SK-N-SH (cell line): ENCODE measurements at regions not wholly inside any gene's neighbourhood (a gene's known extent, or its start where the extent isn't known, plus 50 kb on each side); places are given as distances from the start of the nearest gene placed in this dataset.

Experiments
- CTCF ChIA-PET: fragments of 300-600, 350-600 bp; formaldehyde crosslinking; extraction: SDS; loops from one replicate; lab custom pipeline; 2021; lab: Yijun Ruan, JAX
- POLR2A ChIA-PET: fragments of 350-600 bp; sonication (Branson Sonifier 250); formaldehyde crosslinking; extraction: SDS; loops from one replicate; lab custom pipeline; 2020; ENCODE audit warnings: antibody characterized with exemption, inconsistent platforms; lab: Yijun Ruan, JAX
- DNase-seq: peaks from one replicate; pipeline ENCODE4 v3.0.0; 2012
- H2AFZ ChIP-seq: fragments of 200-600 bp; sonication (generic); 2 replicates; pipeline ENCODE4 v1.8.1; 2016; ENCODE audit warnings: antibody characterized with exemption, mild to moderate bottlenecking, low read depth
- H3F3A ChIP-seq: fragments of 200-600 bp; sonication (generic); replicated peaks from 2 replicates; pipeline ENCODE3; 2016; ENCODE audit warnings: antibody characterized with exemption, mild to moderate bottlenecking; ENCODE audit not compliant: insufficient read depth
- H3K27ac ChIP-seq, 2 experiments: fragments of 200-500 bp in 1 of 2; fragments of 200-600 bp in 1 of 2; sonication (Bioruptor generic) in 1 of 2; sonication (generic), shearing (Covaris generic) in 1 of 2; 2 replicates each; pipeline versions ENCODE4 v1.5.1 to v1.6.1; 2014 to 2016; ENCODE audit warnings: low read depth in 2 of 2, inconsistent platforms in 1 of 2, low read length in 1 of 2, mild to moderate bottlenecking in 1 of 2, mixed read lengths in 1 of 2
- H3K27me3 ChIP-seq: fragments of 200-600 bp; sonication (generic), shearing (Covaris generic); 2 replicates; pipeline ENCODE4 v1.6.1; 2016; ENCODE audit warnings: mixed run types; ENCODE audit not compliant: insufficient read depth
- H3K36me3 ChIP-seq, 2 experiments: fragments of 200-500 bp in 1 of 2; fragments of 200-600 bp in 1 of 2; sonication (Bioruptor generic) in 1 of 2; sonication (generic) in 1 of 2; replicated peaks in 1 of 2; 2 replicates each; pipeline versions ENCODE3 to v1.5.1; 2014 to 2016; ENCODE audit warnings: low read length in 1 of 2, mild to moderate bottlenecking in 1 of 2; ENCODE audit not compliant: insufficient read depth in 2 of 2, control insufficient read depth in 1 of 2
- H3K4me1 ChIP-seq, 2 experiments: fragments of 200-500 bp in 1 of 2; fragments of 200-600 bp in 1 of 2; sonication (Bioruptor generic) in 1 of 2; sonication (generic), shearing (Covaris generic) in 1 of 2; 2 replicates each; pipeline versions ENCODE4 v1.5.1 to v1.6.1; 2014 to 2016; ENCODE audit warnings: low read depth in 1 of 2, low read length in 1 of 2, mixed run types in 1 of 2; ENCODE audit not compliant: insufficient read depth in 2 of 2, control insufficient read depth in 1 of 2
- H3K4me2 ChIP-seq: fragments of 200-600 bp; sonication (generic), shearing (Covaris generic); 2 replicates; pipeline ENCODE4 v1.6.1; 2017; ENCODE audit warnings: mixed run types
- H3K4me3 ChIP-seq, 2 experiments: fragments of 200-500 bp in 1 of 2; fragments of 200-600 bp in 1 of 2; sonication (Bioruptor generic) in 1 of 2; sonication (generic), shearing (Covaris generic) in 1 of 2; 2 replicates each; pipeline versions ENCODE4 v1.5.1 to v1.8.1; 2014 to 2016; ENCODE audit warnings: low read depth in 2 of 2, inconsistent platforms in 1 of 2, low read length in 1 of 2, mild to moderate bottlenecking in 1 of 2, mixed read lengths in 1 of 2, moderate library complexity in 1 of 2
- H3K79me2 ChIP-seq: fragments of 200-600 bp; sonication (generic); 2 replicates; pipeline ENCODE4 v1.8.1; 2017; ENCODE audit warnings: mild to moderate bottlenecking; ENCODE audit not compliant: insufficient read depth
- H3K9ac ChIP-seq: fragments of 200-600 bp; sonication (generic); 2 replicates; pipeline ENCODE4 v1.6.1; 2017; ENCODE audit warnings: mixed run types
- H3K9me2 ChIP-seq: fragments of 200-600 bp; sonication (generic); 2 replicates; pipeline ENCODE4 v1.6.1; 2017; ENCODE audit warnings: mixed run types
- H3K9me3 ChIP-seq: fragments of 200-600 bp; sonication (generic); 2 replicates; pipeline ENCODE4 v1.6.1; 2017; ENCODE audit warnings: mixed run types, mild to moderate bottlenecking, moderate library complexity
- H4K20me1 ChIP-seq: fragments of 200-600 bp; sonication (generic); 2 replicates; pipeline ENCODE4 v1.6.1; 2017; ENCODE audit warnings: mild to moderate bottlenecking, mixed run types; ENCODE audit not compliant: insufficient read depth
- CTCF ChIP-seq: fragments of 200-600 bp; sonication (generic); IDR thresholded peaks from 2 replicates; pipeline ENCODE4 v1.6.1; 2017; ENCODE audit warnings: antibody characterized with exemption, mild to moderate bottlenecking, moderate library complexity
- FOXJ3 ChIP-seq: sonication (generic); formaldehyde crosslinking; IDR thresholded peaks from 2 replicates; pipeline ENCODE4 v1.5.1; 2020; ENCODE audit warnings: mild to moderate bottlenecking, missing genetic modification reagents
- GABPA ChIP-seq: IDR thresholded peaks from 2 replicates; pipeline ENCODE4 v1.4.0; 2012; ENCODE audit warnings: low read depth, mild to moderate bottlenecking
- IRF3 ChIP-seq: fragments of 150-350 bp; IDR thresholded peaks from 2 replicates; pipeline ENCODE4 v1.6.1; 2016; ENCODE audit warnings: mild to moderate bottlenecking, low read depth, low read length
- JUND ChIP-seq: IDR thresholded peaks from 2 replicates; pipeline ENCODE4 v1.4.0; 2012
- MAX ChIP-seq: IDR thresholded peaks from 2 replicates; pipeline ENCODE4 v1.4.0; 2012; ENCODE audit warnings: low read depth
- RAD21 ChIP-seq: IDR thresholded peaks from 2 replicates; pipeline ENCODE4 v1.6.1; 2012; ENCODE audit warnings: mild to moderate bottlenecking, low read length
- RCOR1 ChIP-seq: fragments of 150-350 bp; IDR thresholded peaks from 2 replicates; pipeline ENCODE4 v1.6.1; 2017; ENCODE audit warnings: antibody characterized with exemption, low read length
- REST ChIP-seq: IDR thresholded peaks from 2 replicates; pipeline ENCODE4 v1.6.1; 2012; ENCODE audit warnings: mild to moderate bottlenecking, low read depth, low read length, moderate library complexity
- RFX5 ChIP-seq: IDR thresholded peaks from 2 replicates; pipeline ENCODE4 v1.6.1; 2012; ENCODE audit warnings: mild to moderate bottlenecking, improper control_type of control experiment, low read length
- SIN3A ChIP-seq: IDR thresholded peaks from 2 replicates; pipeline ENCODE4 v1.6.1; 2012; ENCODE audit warnings: low read depth, mild to moderate bottlenecking, low read length, moderate library complexity, borderline replicate concordance
- SMC3 ChIP-seq: IDR thresholded peaks from 2 replicates; pipeline ENCODE4 v1.6.1; 2012; ENCODE audit warnings: low read depth, low read length, improper control_type of control experiment
- TAF1 ChIP-seq: IDR thresholded peaks from 2 replicates; pipeline ENCODE4 v1.6.1; 2012; ENCODE audit warnings: low read depth, mild to moderate bottlenecking, low read length, moderate library complexity, borderline replicate concordance
- USF1 ChIP-seq: IDR thresholded peaks from 2 replicates; pipeline ENCODE4 v1.4.0; 2012; ENCODE audit warnings: low read depth, borderline replicate concordance
- YY1 ChIP-seq: IDR thresholded peaks from 2 replicates; pipeline ENCODE4 v1.4.0; 2012; ENCODE audit warnings: low read depth, mild to moderate bottlenecking
- ZBTB33 ChIP-seq: IDR thresholded peaks from 2 replicates; pipeline ENCODE4 v1.4.0; 2012; ENCODE audit warnings: low read depth, borderline replicate concordance
- WGBS: methylation state at CpG from one replicate; pipeline ENCODE4 v1.1.6; 2017; ENCODE audit warnings: low lambda C conversion rate; 5-methylcytosine and 5-hydroxymethylcytosine counted together

- TF ChIP-seq ZBTB33 (no peak), RFX5 (no peak)
Observed at GRCh38 chr5:2472670-2473069, 278.8 kb downstream of the IRX2 start (continued).

GRCh38 chr5:2471152-2471879 is 280.2 kb downstream of the IRX2 start:
- Histone ChIP-seq H3K9me2 (no peaks in the 10 kb centered on the region), H3K9me3 (no peaks in the 10 kb centered on the region), H3K27me3 (peaks cover 4% of the 10 kb centered on the region; the same call in 1 of the 2 replicates), H3K36me3 (no peaks in the 10 kb centered on the region), H3K4me2 (no peak overlapping the region), H3K4me3 (no peak overlapping the region), H3K4me1 (no peaks in the 10 kb centered on the region), H3F3A (no peaks in the 10 kb centered on the region), H3K9ac (no peak overlapping the region), H3K79me2 (no peaks in the 10 kb centered on the region), H3K27ac (no peak overlapping the region), H2AFZ (no peak overlapping the region), H4K20me1 (no peaks in the 10 kb centered on the region)
- ChIA-PET POLR2A (no interaction called here), CTCF (no interaction called here)
- no peak for TF ChIP-seq RAD21
- no peak for DNase-seq
- WGBS = 4% methylated on average over 3 of the region's 3 CpGs

- no peak overlapping the region for H3K27ac ChIP-seq
- under 1% methylated on average over 9 of the region's 9 CpGs for WGBS
- no peak overlapping the region for H3K9ac ChIP-seq
- H3F3A ChIP-seq = no peaks in the 10 kb centered on the region
- no peak overlapping the region for H3K4me3 ChIP-seq
- H3K4me2 ChIP-seq = no peak overlapping the region
- no peak overlapping the region for H2AFZ ChIP-seq
- no peaks in the 10 kb centered on the region for H4K20me1 ChIP-seq
- H3K79me2 ChIP-seq = no peaks in the 10 kb centered on the region
- H3K4me1 ChIP-seq = no peaks in the 10 kb centered on the region
- H3K36me3 ChIP-seq = no peaks in the 10 kb centered on the region
- POLR2A ChIA-PET = no interaction called here
- H3K27me3 ChIP-seq = peaks cover 18% of the 10 kb centered on the region; the same call in 1 of the 2 replicates
- DNase-seq = no peak
- CTCF ChIA-PET = no interaction called here
- no peaks in the 10 kb centered on the region for H3K9me2 ChIP-seq
- H3K9me3 ChIP-seq = no peaks in the 10 kb centered on the region
- TF ChIP-seq FOXJ3 (no peak), MAX (no peak), TAF1 (no peak), SIN3A (no peak), RCOR1 (no peak), CTCF (no peak), SMC3 (no peak), IRF3 (no peak), YY1 (no peak), JUND (no peak), REST (no peak), USF1 (no peak), GABPA (no peak)
Observed at GRCh38 chr5:2466966-2467365, 284.5 kb downstream of the IRX2 start.
